SK-N-SH treated with all-trans-retinoic acid at 6 μM for 48 hours (cell line): ENCODE measurements at regions not wholly inside any gene's neighbourhood (a gene's known extent, or its start where the extent isn't known, plus 50 kb on each side); places are given as distances from the start of the nearest gene placed in this dataset.
A peak's percentile ranks its signal among the peaks of the same experiment; 100 is the strongest.

Source experiments
- ATAC-seq: fragments of 200-7000 bp; cut with Tn5 transposase; 3 replicates; pipeline ENCODE4 v1.9.1; 2020; ENCODE audit warnings: mild to moderate bottlenecking, moderate library complexity
- ARNTL ChIP-seq: fragments of 450-650 bp; formaldehyde crosslinking; IDR thresholded peaks from 2 replicates; pipeline ENCODE4 v1.5.0; 2020; ENCODE audit warnings: low read depth, mild to moderate bottlenecking, moderate library complexity, borderline replicate concordance
- BACH2 ChIP-seq: fragments of 250-450 bp; sonication (Bioruptor Pico); IDR thresholded peaks from 2 replicates; pipeline ENCODE4 v1.9.0; 2021; ENCODE audit warnings: mild to moderate bottlenecking, borderline replicate concordance
- CSDC2 ChIP-seq: fragments of 250-450 bp; sonication (Bioruptor Pico); IDR thresholded peaks from 2 replicates; pipeline ENCODE4 v1.5.0; 2020; ENCODE audit warnings: mild to moderate bottlenecking, moderate library complexity
- GLIS3 ChIP-seq: fragments of 250-450 bp; sonication (Bioruptor Pico); IDR thresholded peaks from 2 replicates; pipeline ENCODE4 v1.5.0; 2020; ENCODE audit warnings: mild to moderate bottlenecking, moderate library complexity
- ISL1 ChIP-seq: fragments of 250-450 bp; sonication (Bioruptor Pico); IDR thresholded peaks from 2 replicates; pipeline ENCODE4 v2.1.2; 2022; ENCODE audit warnings: mild to moderate bottlenecking, moderate library complexity
- OSR1 ChIP-seq: fragments of 250-450 bp; sonication (Bioruptor Pico); IDR thresholded peaks from 2 replicates; pipeline ENCODE4 v1.8.0; 2022; ENCODE audit warnings: moderate library complexity, mild to moderate bottlenecking, inconsistent platforms
- PPARA ChIP-seq: fragments of 250-450 bp; sonication (Bioruptor Pico); IDR thresholded peaks from 2 replicates; pipeline ENCODE4 v1.5.0; 2020; ENCODE audit warnings: mild to moderate bottlenecking, borderline replicate concordance
- RARB ChIP-seq: fragments of 250-450 bp; sonication (Bioruptor Pico); IDR thresholded peaks from 2 replicates; pipeline ENCODE4 v1.8.0; 2021; ENCODE audit warnings: mild to moderate bottlenecking, moderate library complexity
- SNAI2 ChIP-seq: fragments of 250-450 bp; sonication (Bioruptor Pico); IDR thresholded peaks from 2 replicates; pipeline ENCODE4 v1.5.0; 2020; ENCODE audit warnings: mild to moderate bottlenecking, moderate library complexity
- TCF4 ChIP-seq: fragments of 250-450 bp; sonication (Bioruptor Pico); IDR thresholded peaks from 2 replicates; pipeline ENCODE4 v1.8.0; 2021; ENCODE audit warnings: mild to moderate bottlenecking, moderate library complexity, borderline replicate concordance
- TOX ChIP-seq: fragments of 250-450 bp; sonication (Bioruptor Pico); IDR thresholded peaks from 2 replicates; pipeline ENCODE4 v1.8.0; 2021; ENCODE audit warnings: mild to moderate bottlenecking, moderate library complexity, borderline replicate concordance
- ZC3H10 ChIP-seq: fragments of 250-450 bp; sonication (Bioruptor Pico); IDR thresholded peaks from 2 replicates; pipeline ENCODE4 v1.5.1; 2021; ENCODE audit warnings: mild to moderate bottlenecking, moderate library complexity
- ZFP3 ChIP-seq: fragments of 250-450 bp; sonication (Bioruptor Pico); IDR thresholded peaks from 2 replicates; pipeline ENCODE4 v1.5.0; 2020; ENCODE audit warnings: mild to moderate bottlenecking, moderate library complexity
- ZNF565 ChIP-seq: fragments of 450-650 bp; formaldehyde crosslinking; conservative IDR thresholded peaks from 2 replicates; pipeline ENCODE4 v1.5.0; 2020; ENCODE audit warnings: low read depth, mild to moderate bottlenecking, moderate library complexity
- ZNF70 ChIP-seq: fragments of 450-650 bp; formaldehyde crosslinking; IDR thresholded peaks from 2 replicates; pipeline ENCODE4 v1.5.0; 2020; ENCODE audit warnings: mild to moderate bottlenecking, moderate library complexity
- ZNF8 ChIP-seq: fragments of 450-650 bp; formaldehyde crosslinking; IDR thresholded peaks from 2 replicates; pipeline ENCODE4 v1.5.0; 2020; ENCODE audit warnings: mild to moderate bottlenecking, moderate library complexity
- TF ChIP-seq, protein P1 (sequence below): fragments of 250-450 bp; sonication (Bioruptor Pico); IDR thresholded peaks from 2 replicates; pipeline ENCODE4 v1.5.1; 2020; ENCODE audit warnings: low read depth, mild to moderate bottlenecking, moderate library complexity
- TF ChIP-seq, protein P2 (sequence below): fragments of 250-450 bp; sonication (Bioruptor Pico); IDR thresholded peaks from 2 replicates; pipeline ENCODE4 v1.8.0; 2020; ENCODE audit warnings: mild to moderate bottlenecking, moderate library complexity, borderline replicate concordance
- TF ChIP-seq, protein P3 (sequence below): fragments of 250-450 bp; sonication (Bioruptor Pico); IDR thresholded peaks from 2 replicates; pipeline ENCODE4 v1.5.1; 2021; ENCODE audit warnings: mild to moderate bottlenecking, moderate library complexity
- TF ChIP-seq, protein P4 (sequence below): fragments of 250-450 bp; sonication (Bioruptor Pico); IDR thresholded peaks from 2 replicates; pipeline ENCODE4 v1.8.0; 2021; ENCODE audit warnings: low read depth, mild to moderate bottlenecking, moderate library complexity, borderline replicate concordance
- TF ChIP-seq, protein P5 (sequence below): fragments of 250-450 bp; sonication (Bioruptor Pico); IDR thresholded peaks from 2 replicates; pipeline ENCODE4 v1.5.0; 2020; ENCODE audit warnings: mild to moderate bottlenecking, moderate library complexity

DNA sequence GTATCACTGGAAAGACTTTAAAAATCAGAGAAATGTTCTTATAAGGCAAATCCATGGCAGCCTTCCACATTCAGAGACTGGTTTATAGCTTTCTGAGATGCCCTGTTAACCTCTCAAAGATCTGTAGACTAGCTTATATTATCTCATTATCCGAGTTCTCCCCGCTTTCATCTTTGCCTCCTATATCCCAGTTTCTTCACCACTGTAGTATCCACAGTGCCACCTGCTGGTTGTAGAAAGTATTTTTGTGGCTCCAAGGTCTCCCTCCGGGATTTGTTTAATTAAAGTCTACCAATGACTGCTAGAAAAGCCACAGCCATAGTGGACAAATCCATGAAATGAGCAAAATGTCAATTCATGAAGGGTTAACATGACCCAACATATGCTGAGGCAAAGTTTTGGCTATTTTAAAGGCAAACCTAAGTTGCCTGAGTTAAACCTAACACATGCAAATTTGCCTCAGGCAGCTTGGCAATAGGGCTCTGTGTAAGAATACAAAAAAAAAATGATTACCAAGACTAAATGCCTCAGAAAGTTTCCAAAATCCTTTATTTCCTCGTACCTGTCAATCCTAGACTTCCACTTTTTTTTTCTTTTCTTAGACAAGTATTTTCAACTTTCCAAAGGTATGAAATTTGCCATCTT is 218.8 kb upstream of the BMP4 start:
- peak; percentile 88 for ATAC-seq
- no peak for TF ChIP-seq ZNF565 (CRISPR knock-in tag)
- TF ChIP-seq, protein P1, sequence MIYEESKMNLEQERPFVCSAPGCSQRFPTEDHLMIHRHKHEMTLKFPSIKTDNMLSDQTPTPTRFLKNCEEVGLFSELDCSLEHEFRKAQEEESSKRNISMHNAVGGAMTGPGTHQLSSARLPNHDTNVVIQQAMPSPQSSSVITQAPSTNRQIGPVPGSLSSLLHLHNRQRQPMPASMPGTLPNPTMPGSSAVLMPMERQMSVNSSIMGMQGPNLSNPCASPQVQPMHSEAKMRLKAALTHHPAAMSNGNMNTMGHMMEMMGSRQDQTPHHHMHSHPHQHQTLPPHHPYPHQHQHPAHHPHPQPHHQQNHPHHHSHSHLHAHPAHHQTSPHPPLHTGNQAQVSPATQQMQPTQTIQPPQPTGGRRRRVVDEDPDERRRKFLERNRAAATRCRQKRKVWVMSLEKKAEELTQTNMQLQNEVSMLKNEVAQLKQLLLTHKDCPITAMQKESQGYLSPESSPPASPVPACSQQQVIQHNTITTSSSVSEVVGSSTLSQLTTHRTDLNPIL: no peak
- TF ChIP-seq CSDC2 (CRISPR knock-in tag): no peak
- no peak for TF ChIP-seq ISL1
- no peak for TF ChIP-seq ZNF70 (CRISPR knock-in tag)
- TF ChIP-seq PPARA (CRISPR knock-in tag): no peak
- no peak for TF ChIP-seq ZNF8 (CRISPR knock-in tag)
- no peak for TF ChIP-seq ARNTL (CRISPR knock-in tag)
- TF ChIP-seq ZC3H10: no peak
- TF ChIP-seq TCF4: no peak
- TF ChIP-seq TOX (CRISPR knock-in tag): no peak
- TF ChIP-seq, protein P2, sequence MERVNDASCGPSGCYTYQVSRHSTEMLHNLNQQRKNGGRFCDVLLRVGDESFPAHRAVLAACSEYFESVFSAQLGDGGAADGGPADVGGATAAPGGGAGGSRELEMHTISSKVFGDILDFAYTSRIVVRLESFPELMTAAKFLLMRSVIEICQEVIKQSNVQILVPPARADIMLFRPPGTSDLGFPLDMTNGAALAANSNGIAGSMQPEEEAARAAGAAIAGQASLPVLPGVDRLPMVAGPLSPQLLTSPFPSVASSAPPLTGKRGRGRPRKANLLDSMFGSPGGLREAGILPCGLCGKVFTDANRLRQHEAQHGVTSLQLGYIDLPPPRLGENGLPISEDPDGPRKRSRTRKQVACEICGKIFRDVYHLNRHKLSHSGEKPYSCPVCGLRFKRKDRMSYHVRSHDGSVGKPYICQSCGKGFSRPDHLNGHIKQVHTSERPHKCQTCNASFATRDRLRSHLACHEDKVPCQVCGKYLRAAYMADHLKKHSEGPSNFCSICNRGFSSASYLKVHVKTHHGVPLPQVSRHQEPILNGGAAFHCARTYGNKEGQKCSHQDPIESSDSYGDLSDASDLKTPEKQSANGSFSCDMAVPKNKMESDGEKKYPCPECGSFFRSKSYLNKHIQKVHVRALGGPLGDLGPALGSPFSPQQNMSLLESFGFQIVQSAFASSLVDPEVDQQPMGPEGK (CRISPR knock-in tag): no peak
- no peak for TF ChIP-seq BACH2 (CRISPR knock-in tag)
- TF ChIP-seq, all 23 proteins: peak for 0

DNA sequence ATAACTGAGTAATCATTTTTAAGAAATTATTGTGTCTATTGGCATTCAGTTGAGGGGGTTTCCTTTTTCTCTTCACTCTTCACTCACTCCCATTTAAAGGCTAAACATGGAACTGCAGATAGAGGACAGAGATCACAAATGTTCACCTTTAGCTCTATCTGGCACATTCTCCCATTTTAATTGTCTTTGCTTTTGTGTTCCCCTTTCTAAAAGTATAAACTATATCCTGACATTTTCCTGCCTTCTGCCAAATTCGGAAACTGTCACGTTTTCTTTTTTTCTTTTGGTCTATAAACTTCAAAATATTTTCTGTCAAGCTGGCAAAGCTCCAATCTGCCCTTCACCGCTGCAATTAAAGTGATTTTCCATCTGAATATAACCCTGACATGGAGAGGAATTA is 219.8 kb upstream of the CDKN3 start:
- ATAC-seq: no peak
- no peak for TF ChIP-seq ISL1
- no peak for TF ChIP-seq SNAI2 (CRISPR knock-in tag)
- TF ChIP-seq OSR1: no peak
- TF ChIP-seq BACH2 (CRISPR knock-in tag): no peak
- TF ChIP-seq ZNF8 (CRISPR knock-in tag): no peak
- TF ChIP-seq CSDC2 (CRISPR knock-in tag): no peak
- no peak for TF ChIP-seq ZNF70 (CRISPR knock-in tag)
- no peak for TF ChIP-seq RARB (CRISPR knock-in tag)
- TF ChIP-seq, protein P1: no peak
- TF ChIP-seq TCF4: no peak
- TF ChIP-seq TOX (CRISPR knock-in tag): no peak
- no peak for TF ChIP-seq ZFP3 (CRISPR knock-in tag)
- no peak for TF ChIP-seq ZNF565 (CRISPR knock-in tag)
- TF ChIP-seq, protein P3, sequence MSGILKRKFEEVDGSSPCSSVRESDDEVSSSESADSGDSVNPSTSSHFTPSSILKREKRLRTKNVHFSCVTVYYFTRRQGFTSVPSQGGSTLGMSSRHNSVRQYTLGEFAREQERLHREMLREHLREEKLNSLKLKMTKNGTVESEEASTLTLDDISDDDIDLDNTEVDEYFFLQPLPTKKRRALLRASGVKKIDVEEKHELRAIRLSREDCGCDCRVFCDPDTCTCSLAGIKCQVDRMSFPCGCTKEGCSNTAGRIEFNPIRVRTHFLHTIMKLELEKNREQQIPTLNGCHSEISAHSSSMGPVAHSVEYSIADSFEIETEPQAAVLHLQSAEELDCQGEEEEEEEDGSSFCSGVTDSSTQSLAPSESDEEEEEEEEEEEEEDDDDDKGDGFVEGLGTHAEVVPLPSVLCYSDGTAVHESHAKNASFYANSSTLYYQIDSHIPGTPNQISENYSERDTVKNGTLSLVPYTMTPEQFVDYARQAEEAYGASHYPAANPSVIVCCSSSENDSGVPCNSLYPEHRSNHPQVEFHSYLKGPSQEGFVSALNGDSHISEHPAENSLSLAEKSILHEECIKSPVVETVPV: no peak
- TF ChIP-seq, protein P4, sequence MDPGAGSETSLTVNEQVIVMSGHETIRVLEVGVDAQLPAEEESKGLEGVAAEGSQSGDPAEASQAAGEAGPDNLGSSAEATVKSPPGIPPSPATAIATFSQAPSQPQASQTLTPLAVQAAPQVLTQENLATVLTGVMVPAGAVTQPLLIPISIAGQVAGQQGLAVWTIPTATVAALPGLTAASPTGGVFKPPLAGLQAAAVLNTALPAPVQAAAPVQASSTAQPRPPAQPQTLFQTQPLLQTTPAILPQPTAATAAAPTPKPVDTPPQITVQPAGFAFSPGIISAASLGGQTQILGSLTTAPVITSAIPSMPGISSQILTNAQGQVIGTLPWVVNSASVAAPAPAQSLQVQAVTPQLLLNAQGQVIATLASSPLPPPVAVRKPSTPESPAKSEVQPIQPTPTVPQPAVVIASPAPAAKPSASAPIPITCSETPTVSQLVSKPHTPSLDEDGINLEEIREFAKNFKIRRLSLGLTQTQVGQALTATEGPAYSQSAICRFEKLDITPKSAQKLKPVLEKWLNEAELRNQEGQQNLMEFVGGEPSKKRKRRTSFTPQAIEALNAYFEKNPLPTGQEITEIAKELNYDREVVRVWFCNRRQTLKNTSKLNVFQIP (CRISPR knock-in tag): no peak
- TF ChIP-seq, protein P5, sequence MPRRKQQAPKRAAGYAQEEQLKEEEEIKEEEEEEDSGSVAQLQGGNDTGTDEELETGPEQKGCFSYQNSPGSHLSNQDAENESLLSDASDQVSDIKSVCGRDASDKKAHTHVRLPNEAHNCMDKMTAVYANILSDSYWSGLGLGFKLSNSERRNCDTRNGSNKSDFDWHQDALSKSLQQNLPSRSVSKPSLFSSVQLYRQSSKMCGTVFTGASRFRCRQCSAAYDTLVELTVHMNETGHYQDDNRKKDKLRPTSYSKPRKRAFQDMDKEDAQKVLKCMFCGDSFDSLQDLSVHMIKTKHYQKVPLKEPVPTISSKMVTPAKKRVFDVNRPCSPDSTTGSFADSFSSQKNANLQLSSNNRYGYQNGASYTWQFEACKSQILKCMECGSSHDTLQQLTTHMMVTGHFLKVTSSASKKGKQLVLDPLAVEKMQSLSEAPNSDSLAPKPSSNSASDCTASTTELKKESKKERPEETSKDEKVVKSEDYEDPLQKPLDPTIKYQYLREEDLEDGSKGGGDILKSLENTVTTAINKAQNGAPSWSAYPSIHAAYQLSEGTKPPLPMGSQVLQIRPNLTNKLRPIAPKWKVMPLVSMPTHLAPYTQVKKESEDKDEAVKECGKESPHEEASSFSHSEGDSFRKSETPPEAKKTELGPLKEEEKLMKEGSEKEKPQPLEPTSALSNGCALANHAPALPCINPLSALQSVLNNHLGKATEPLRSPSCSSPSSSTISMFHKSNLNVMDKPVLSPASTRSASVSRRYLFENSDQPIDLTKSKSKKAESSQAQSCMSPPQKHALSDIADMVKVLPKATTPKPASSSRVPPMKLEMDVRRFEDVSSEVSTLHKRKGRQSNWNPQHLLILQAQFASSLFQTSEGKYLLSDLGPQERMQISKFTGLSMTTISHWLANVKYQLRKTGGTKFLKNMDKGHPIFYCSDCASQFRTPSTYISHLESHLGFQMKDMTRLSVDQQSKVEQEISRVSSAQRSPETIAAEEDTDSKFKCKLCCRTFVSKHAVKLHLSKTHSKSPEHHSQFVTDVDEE (CRISPR knock-in tag): no peak
- TF ChIP-seq GLIS3 (CRISPR knock-in tag): no peak
- TF ChIP-seq ARNTL (CRISPR knock-in tag): no peak
